ENCODE measurements at regions not wholly inside any gene's neighbourhood (a gene's known extent, or its start where the extent isn't known, plus 50 kb on each side); places are given as distances from the start of the nearest gene placed in this dataset.

DNA sequence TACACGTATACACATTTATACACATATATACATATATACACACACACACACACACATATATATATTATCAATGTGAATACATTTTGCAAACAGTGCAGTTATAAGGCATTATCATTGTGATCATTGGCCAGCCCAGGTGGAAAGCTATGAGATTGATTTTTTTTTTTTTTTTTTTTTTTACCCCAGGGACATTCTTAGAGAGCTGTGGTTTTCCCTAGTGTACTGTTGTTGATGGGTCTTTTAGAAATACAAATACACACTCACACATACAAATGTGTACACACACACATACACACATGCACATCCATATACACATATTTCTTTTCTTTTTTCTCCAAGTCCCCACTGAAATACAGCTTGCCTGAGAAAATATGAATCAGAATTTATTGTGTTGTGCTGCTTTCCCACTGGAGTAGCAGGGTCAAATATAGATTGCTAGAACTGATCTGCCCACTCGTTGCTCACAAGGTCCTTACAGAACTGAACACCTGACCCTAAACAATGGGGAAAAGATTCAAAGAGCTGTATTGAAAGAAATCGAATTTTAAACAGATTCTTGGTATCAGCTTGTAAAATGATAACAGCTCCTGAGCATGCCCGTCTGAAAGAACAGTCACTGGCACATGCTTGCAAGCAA, 325.6 kb downstream of the OMA1 start:
- TF ChIP-seq, protein P1, sequence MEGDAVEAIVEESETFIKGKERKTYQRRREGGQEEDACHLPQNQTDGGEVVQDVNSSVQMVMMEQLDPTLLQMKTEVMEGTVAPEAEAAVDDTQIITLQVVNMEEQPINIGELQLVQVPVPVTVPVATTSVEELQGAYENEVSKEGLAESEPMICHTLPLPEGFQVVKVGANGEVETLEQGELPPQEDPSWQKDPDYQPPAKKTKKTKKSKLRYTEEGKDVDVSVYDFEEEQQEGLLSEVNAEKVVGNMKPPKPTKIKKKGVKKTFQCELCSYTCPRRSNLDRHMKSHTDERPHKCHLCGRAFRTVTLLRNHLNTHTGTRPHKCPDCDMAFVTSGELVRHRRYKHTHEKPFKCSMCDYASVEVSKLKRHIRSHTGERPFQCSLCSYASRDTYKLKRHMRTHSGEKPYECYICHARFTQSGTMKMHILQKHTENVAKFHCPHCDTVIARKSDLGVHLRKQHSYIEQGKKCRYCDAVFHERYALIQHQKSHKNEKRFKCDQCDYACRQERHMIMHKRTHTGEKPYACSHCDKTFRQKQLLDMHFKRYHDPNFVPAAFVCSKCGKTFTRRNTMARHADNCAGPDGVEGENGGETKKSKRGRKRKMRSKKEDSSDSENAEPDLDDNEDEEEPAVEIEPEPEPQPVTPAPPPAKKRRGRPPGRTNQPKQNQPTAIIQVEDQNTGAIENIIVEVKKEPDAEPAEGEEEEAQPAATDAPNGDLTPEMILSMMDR (IDR thresholded peaks at IDR 0.05) = no peak
- no peak for TF ChIP-seq POLR2A (IDR thresholded peaks at IDR 0.05)

Measured in Peyer's patch (tissue), 4 donors.